ENCODE measurements at regions not wholly inside any gene's neighbourhood (a gene's known extent, or its start where the extent isn't known, plus 50 kb on each side); places are given as distances from the start of the nearest gene placed in this dataset.

DNA sequence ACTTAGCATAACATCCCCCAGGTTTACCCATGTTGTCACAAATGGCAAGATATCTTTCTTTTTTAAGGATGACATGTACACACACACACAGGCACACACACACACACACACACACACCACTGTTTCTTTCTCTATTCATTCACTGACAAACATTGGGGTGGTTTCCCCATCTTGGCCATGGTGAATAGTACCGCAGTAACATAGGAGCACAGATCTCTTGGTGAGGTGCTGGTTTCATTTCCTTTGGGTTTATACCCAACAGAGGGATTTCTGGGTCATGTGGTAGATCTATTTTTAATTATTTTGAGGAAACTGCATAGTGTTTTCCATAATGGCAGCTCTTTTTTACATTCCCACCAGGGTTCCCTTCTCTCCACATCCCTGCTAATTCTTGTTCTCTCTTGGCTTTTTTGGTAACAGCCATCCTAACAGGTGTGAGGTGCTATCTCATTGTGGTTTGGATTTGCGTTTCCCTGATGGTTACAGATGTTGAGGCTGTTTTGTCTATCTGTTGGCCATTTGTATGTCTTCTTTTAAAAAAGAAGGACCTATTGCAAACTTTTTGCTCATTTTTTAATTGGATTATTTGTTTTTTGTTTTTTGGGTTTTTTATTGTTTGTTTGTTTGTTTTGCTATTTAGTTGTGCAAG is 251.7 kb upstream of the IRS2 start:
- Histone ChIP-seq H3K9me3 (no peaks in the 10 kb centered on the region), H3K36me3 (ENCODE audit: low read depth, missing control alignments) (no peaks in the 10 kb centered on the region), H3K4me3 (no peak overlapping the region), H3K27me3 (no peaks in the 10 kb centered on the region), H3K4me1 (no peaks in the 10 kb centered on the region), H3K27ac (no peak overlapping the region)
- no peak for TF ChIP-seq CTCF (IDR thresholded peaks at IDR 0.05)
- no peak for TF ChIP-seq POLR2A (IDR thresholded peaks at IDR 0.05)
- no peak for DNase-seq
- intact Hi-C loops (cut with DNase I; ENCODE audit: low total_unique reads) = no loop called here
- 75 to 79% methylated on average over 2 of the region's 2 CpGs for WGBS, 2 donors

GRCh38 chr13:110036060-110036459 is 249.7 kb upstream of the IRS2 start:
- H3K4me1 ChIP-seq = no peaks in the 10 kb centered on the region
- no peaks in the 10 kb centered on the region for H3K36me3 ChIP-seq (ENCODE audit: low read depth, missing control alignments)
- no peak for DNase-seq
- no peak overlapping the region for H3K4me3 ChIP-seq
- H3K27me3 ChIP-seq = no peaks in the 10 kb centered on the region
- TF ChIP-seq CTCF (IDR thresholded peaks at IDR 0.05) (no peak), POLR2A (IDR thresholded peaks at IDR 0.05) (no peak)
- H3K9me3 ChIP-seq = no peaks in the 10 kb centered on the region
- intact Hi-C loops (cut with DNase I; ENCODE audit: low total_unique reads) = no loop called here
- WGBS, 2 donors = 79 to 91% methylated on average over 3 of the region's 3 CpGs
- no peak overlapping the region for H3K27ac ChIP-seq

DNA sequence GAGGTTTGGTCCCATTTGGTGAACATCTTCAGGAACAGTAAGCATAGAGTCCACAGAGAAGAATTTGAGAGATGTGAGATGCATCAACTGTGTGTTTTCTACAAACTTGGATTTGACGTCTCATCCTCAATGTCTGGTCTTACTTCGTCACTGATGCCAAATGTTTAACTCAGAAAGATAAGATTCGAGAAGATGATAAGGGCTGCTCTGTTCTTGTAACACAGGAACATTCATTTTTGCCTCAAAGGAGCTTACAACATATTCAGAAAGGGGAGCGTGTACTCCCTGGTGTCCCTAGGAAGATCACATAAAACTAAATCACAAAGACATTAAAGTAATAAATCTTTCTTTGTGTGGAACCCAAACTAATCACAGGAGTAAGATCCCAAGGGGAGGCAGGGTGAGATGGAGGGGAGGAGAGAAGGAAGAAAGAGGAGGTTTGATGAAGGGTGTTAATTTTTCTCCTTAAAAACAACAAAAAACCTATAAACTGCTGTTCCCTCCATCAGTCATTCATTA is 247.7 kb upstream of the IRS2 start:
- intact Hi-C loops (cut with DNase I; ENCODE audit: low total_unique reads) = no loop called here
- no peaks in the 10 kb centered on the region for H3K9me3 ChIP-seq
- 52 to 59% methylated on average over 4 of the region's 4 CpGs for WGBS, 2 donors
- TF ChIP-seq CTCF (IDR thresholded peaks at IDR 0.05) = no peak
- TF ChIP-seq POLR2A (IDR thresholded peaks at IDR 0.05) = no peak
- DNase-seq = no peak
- H3K4me1 ChIP-seq = no peaks in the 10 kb centered on the region
- H3K27me3 ChIP-seq = no peaks in the 10 kb centered on the region
- no peak overlapping the region for H3K4me3 ChIP-seq
- H3K27ac ChIP-seq = no peak overlapping the region
- no peaks in the 10 kb centered on the region for H3K36me3 ChIP-seq (ENCODE audit: low read depth, missing control alignments)

DNA sequence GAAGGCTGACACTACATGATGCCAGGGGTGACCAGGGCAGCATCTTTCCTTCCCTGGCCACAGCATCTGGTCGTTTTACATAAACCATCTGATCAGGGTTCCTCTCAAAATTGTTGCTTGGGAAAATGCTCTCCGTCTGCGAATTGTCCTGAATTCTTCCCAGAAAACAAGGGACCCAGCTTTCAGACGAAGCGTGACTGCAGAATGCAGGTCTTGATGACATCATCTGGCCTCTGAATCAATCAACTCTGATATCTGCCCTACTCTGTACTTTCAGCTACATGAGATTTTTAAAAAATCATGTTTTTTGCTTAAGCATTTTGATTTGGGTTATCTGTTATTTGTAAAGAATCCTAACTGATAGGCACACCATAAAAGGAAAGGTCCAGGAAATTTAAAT is 246.6 kb upstream of the IRS2 start:
- DNase-seq = no peak
- Histone ChIP-seq H3K27me3 (no peaks in the 10 kb centered on the region), H3K4me3 (no peak overlapping the region), H3K36me3 (ENCODE audit: low read depth, missing control alignments) (no peaks in the 10 kb centered on the region), H3K9me3 (no peaks in the 10 kb centered on the region), H3K27ac (no peak overlapping the region), H3K4me1 (no peaks in the 10 kb centered on the region)
- no peak for TF ChIP-seq CTCF (IDR thresholded peaks at IDR 0.05)
- TF ChIP-seq POLR2A (IDR thresholded peaks at IDR 0.05) = no peak
- 66 to 68% methylated on average over 5 of the region's 5 CpGs for WGBS, 2 donors
- intact Hi-C loops (cut with DNase I; ENCODE audit: low total_unique reads) = no loop called here

DNA sequence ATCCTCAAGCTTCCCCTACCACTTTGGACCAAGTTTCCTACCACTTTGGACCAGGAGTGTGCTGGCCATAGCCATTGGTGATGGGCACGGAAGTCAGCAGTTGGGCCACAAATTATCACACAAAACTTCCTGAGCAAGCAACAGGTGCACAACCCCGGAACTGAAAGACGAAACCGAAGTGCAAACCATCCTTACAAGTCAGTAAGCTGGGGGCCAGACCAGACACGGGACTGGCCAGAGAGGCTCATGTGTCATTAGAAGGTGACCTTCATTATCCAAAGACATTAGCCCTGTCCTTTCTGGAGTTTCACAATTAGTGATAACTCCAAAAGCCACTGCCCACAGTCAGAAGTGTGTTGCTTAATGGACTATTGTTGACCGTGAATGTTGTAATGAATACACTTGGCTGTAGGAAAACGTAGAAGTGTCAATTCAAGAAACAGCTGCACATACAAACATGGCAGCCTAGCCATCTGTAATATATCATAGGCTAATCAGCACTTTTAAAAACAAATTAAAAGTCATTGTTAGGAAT is 244.1 kb upstream of the IRS2 start:
- no peak for DNase-seq
- intact Hi-C loops (cut with DNase I; ENCODE audit: low total_unique reads) = no loop called here
- Histone ChIP-seq H3K36me3 (ENCODE audit: low read depth, missing control alignments) (no peaks in the 10 kb centered on the region), H3K4me1 (no peaks in the 10 kb centered on the region), H3K9me3 (no peaks in the 10 kb centered on the region), H3K27me3 (no peaks in the 10 kb centered on the region), H3K4me3 (no peak overlapping the region), H3K27ac (no peak overlapping the region)
- TF ChIP-seq POLR2A (IDR thresholded peaks at IDR 0.05) (no peak), CTCF (IDR thresholded peaks at IDR 0.05) (no peak)
- WGBS, 2 donors = 81 to 88% methylated on average over 7 of the region's 7 CpGs
